Liver (tissue), 2 donors: ENCODE measurements at regions not wholly inside any gene's neighbourhood (a gene's known extent, or its start where the extent isn't known, plus 50 kb on each side); places are given as distances from the start of the nearest gene placed in this dataset.

Experiments used
- CTCF ChIP-seq: fragments of 150-350 bp; IDR thresholded peaks from 2 replicates; pipeline ENCODE4 v1.5.1; 2017; ENCODE audit warnings: improper control_type of control experiment, low read depth, low read length; ENCODE audit not compliant: missing input control
- FOXA1 ChIP-seq: IDR thresholded peaks from 2 replicates; pipeline ENCODE4 v1.6.1; 2016; ENCODE audit warnings: antibody characterized with exemption
- MAX ChIP-seq: IDR thresholded peaks from 2 replicates; pipeline ENCODE4 v1.6.1; 2016; ENCODE audit warnings: antibody characterized with exemption
- donor health status: healthy.

- no peak for TF ChIP-seq CTCF
- no peak for TF ChIP-seq FOXA1
- no peak for TF ChIP-seq MAX
These were observed 199.5 kb downstream of the CPEB2 start for GRCh38 chr4:15201782-15202181.
